Skin epidermis (tissue), 12 donors: ENCODE measurements at regions not wholly inside any gene's neighbourhood (a gene's known extent, or its start where the extent isn't known, plus 50 kb on each side); places are given as distances from the start of the nearest gene placed in this dataset.

ENCODE experiments used
- H3K27ac ChIP-seq, 21 experiments: fragments of 200-600 bp; sonication (generic) in 11 of 21; one replicate each; pipeline ENCODE4 v1.5.0; 2020; ENCODE audit warnings: mild to moderate bottlenecking in 3 of 21, inconsistent platforms in 2 of 21, moderate library complexity in 2 of 21
- H3K4me3 ChIP-seq, 7 experiments: fragments of 200-600 bp; sonication (generic) in 2 of 7; one replicate each; pipeline ENCODE4 v1.5.0; 2020; ENCODE audit warnings: inconsistent platforms in 2 of 7, mild to moderate bottlenecking in 2 of 7, moderate library complexity in 1 of 7

- no peak overlapping the region for H3K27ac ChIP-seq
- no peak overlapping the region for H3K4me3 ChIP-seq
These were observed 301.1 kb downstream of the IRF8 start for GRCh38 chr16:86199871-86200695.

DNA sequence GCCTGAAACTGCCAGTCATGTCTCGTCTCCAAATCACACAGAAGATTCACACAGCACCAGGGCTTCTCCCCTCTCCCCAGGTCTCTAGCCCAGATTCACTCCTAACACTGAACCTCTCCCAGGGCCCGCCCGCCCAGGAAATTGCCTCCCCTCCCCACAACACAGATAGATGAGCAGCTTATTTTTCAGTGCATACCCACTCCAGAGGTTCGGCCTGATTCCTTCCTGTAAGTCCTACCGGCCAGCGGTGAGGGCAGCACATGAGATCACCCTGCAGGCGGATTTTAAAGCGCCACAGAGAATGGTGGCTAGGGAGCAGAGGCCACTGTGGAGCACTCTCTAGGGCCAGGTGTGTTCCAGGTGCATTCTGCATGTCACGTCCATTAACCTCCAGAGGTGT is 301.8 kb downstream of the IRF8 start:
- Histone ChIP-seq H3K4me3 (no peak overlapping the region), H3K27ac (no peak overlapping the region)

GRCh38 chr16:86201746-86202145 is 302.8 kb downstream of the IRF8 start:
- H3K27ac ChIP-seq = no peak overlapping the region

GRCh38 chr16:86202267-86202666 is 303.3 kb downstream of the IRF8 start:
- H3K4me3 ChIP-seq = no peak overlapping the region
- no peak overlapping the region for H3K27ac ChIP-seq

More at GRCh38 chr16:86201746-86202145, 302.8 kb downstream of the IRF8 start:
- no peak overlapping the region for H3K4me3 ChIP-seq

DNA sequence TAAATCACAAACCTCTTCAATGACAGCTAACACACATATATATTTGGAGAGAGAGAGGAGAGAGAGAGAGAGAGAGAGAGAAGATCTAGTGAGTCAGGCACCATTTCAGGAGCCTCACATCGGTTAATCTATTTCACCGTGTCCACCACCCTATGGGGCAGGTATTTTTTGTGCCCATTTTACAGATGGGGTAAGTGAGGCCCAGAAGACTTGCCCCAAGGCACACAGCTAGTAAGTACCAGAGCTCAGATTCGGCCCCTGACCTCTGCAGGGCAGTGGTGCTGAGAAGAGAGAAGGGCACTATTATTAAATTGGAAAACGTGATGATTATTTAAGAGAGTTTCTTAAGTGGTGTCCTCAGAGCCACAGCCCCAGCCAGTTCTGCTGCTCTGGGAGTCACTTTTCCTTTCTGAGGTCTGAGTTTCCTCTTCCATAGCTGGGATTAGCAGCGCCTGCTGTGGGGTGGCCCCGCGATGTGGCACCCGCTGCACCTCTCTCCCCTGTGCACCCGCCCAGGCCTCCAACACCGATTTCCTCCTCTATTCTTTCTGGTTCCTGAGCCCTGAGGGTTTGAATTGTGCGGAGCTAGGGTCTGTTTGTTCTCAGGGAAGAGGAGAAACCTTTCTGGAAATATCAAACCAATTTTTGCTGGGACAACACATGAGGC is 303.9 kb downstream of the IRF8 start:
- Histone ChIP-seq H3K27ac (no peak overlapping the region), H3K4me3 (no peak overlapping the region)

- Histone ChIP-seq H3K4me3 (no peak overlapping the region), H3K27ac (no peak overlapping the region)
These were observed 304.8 kb downstream of the IRF8 start for GRCh38 chr16:86203557-86204275.

GRCh38 chr16:86205521-86206245 is 304.6 kb upstream of the FOXF1 start:
- no peak overlapping the region for H3K4me3 ChIP-seq
- no peak overlapping the region for H3K27ac ChIP-seq

DNA sequence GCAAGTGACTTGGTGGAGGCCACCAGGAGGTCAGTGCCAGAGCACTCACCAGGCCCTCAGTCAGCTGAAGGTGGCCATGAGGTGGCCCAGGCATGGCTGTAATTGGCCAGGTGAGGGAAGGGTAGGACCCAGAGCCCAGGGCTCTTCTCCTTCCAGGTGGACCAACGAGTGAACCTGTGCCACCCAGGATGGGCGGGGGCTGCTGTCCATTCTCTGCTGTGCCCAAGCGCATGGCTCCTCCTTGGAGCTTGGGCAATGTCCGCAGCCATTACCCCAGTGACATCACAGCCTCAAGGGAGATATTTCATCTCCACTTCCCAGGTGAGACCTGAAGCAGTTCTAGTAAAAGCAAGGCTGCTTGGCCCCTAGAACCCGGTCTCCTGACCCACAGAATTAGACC is 303.0 kb upstream of the FOXF1 start:
- H3K27ac ChIP-seq = no peak overlapping the region
- H3K4me3 ChIP-seq = no peak overlapping the region

DNA sequence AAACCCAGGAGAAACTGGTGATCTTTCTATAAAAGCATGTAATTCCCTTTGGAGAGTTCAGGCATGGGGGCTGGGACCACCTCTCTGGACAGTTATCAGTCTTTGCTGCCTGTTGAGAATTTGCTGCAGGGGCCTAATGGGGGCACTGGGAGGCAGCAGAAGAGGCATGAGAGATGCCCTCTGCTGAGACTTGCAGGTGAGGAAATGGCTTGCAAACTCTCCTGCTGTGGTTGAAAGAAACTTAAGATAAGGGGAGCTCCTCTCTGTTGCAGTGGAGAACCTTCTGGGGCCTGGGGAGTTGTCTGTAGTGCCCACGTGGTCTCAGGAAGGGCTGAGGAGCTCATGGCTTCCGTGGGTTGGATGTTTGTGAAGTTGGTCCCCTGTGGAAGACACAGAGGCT is 301.1 kb upstream of the FOXF1 start:
- Histone ChIP-seq H3K27ac (no peak overlapping the region), H3K4me3 (no peak overlapping the region)

DNA sequence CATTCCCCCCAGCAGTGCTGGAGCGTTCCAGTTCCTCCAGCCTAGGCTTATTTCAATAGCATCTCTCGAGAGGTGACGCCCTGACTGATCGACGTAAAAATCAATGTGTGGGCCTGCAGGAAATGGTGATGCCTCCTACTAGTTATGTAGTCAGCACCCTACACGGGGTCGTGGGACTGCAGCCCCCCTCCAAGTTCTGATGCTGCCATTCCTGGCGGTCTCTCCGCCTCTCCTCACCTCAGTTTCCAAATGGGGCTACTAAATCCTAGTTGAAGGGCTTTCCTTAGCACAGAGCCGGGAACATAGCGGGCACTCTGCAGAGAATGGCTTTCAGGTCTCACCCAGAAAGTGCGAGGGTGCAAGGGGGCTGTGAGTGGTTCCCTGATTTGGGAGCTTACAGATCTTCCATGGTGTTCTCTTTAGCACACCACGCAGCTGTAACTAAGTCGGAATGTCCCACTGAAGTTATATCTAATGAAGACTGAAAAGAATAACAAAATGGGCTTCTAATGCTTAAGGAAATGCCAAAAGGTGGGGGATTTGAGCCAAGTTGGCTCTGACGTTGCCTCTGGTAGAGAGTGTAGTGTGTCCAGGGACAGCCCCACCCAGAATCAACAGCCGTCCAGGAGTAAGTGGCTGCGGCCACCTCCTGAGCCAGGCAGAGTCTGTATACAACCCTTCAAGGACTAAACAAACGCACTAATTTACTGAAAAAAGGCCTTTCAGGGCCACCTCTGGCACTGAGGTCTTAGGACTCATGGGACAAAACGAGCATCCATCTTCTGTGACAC is 299.7 kb upstream of the FOXF1 start:
- H3K27ac ChIP-seq = no peak overlapping the region
- no peak overlapping the region for H3K4me3 ChIP-seq

GRCh38 chr16:86211265-86211664 is 299.1 kb upstream of the FOXF1 start:
- H3K4me3 ChIP-seq = no peak overlapping the region
- H3K27ac ChIP-seq = no peak overlapping the region

GRCh38 chr16:86211800-86212199 is 298.5 kb upstream of the FOXF1 start:
- Histone ChIP-seq H3K27ac (no peak overlapping the region), H3K4me3 (no peak overlapping the region)

DNA sequence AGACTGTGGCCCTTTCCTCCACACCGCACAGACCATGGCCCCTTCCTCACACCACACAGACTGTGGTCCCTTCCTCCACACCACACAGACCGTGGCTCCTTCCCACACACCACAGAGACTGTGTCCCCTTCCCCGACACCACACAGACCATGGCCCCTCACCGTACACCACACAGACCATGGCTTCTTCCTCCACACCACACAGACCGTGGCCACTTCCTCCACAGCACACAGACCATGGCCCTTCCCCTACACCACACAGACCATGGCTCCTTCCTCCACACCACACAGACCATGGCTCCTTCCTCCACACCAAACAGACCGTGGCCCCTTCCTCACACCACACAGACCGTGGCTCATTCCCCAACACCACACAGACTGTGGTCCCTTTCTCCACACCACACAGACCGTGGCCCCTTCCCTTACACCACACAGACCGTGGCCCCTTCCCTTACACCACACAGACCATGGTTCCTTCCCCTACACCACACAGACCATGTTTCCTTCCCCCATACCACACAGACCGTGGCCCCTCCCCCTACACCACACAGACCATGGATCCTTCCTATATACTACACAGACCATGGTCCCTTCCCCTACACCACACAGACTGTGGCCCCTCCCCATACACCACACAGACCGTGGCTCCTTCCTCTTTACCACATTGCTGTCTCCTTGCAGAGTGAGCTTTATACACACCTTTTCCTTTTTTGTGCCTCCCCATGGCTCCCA is 297.5 kb upstream of the FOXF1 start:
- Histone ChIP-seq H3K4me3 (no peak overlapping the region), H3K27ac (no peak overlapping the region)

GRCh38 chr16:86213437-86214205 is 296.7 kb upstream of the FOXF1 start:
- H3K4me3 ChIP-seq = no peak overlapping the region
- H3K27ac ChIP-seq = no peak overlapping the region

- no peak overlapping the region for H3K27ac ChIP-seq
- no peak overlapping the region for H3K4me3 ChIP-seq
These were observed 295.7 kb upstream of the FOXF1 start for GRCh38 chr16:86214326-86215232.

GRCh38 chr16:86215233-86215978 is 294.9 kb upstream of the FOXF1 start:
- Histone ChIP-seq H3K4me3 (no peak overlapping the region), H3K27ac (no peak overlapping the region)
